ENCODE measurements at regions not wholly inside any gene's neighbourhood (a gene's known extent, or its start where the extent isn't known, plus 50 kb on each side); places are given as distances from the start of the nearest gene placed in this dataset.

GRCh38 chr14:66420251-66421006 is 65.7 kb upstream of the CCDC196 start:
- DNase-seq (ENCODE audit: low spot score) = no peak

GRCh38 chr14:66421990-66422946 is 63.9 kb upstream of the CCDC196 start:
- no peak for DNase-seq (ENCODE audit: low spot score)

DNA sequence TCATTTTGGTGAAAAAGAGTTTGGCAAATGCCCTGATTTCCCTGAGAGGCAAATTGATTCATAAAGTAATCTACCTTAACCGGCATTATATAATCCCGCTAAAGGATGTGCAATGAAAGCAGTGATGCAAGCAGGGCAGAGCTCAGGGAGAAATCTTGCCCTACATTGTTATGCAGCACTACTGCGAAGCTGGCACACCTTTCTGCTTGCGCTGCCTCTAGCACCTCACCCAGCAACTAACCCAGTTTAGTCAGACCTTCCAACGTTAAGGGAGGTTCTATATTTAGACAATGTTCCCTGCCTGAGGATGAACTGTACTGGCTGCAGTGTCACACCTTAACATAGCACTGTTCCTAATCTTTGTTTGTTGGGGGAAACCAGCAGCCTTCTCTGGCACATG is 60.8 kb upstream of the CCDC196 start:
- no peak for DNase-seq (ENCODE audit: low spot score)

GRCh38 chr14:66426451-66426850 is 59.7 kb upstream of the CCDC196 start:
- no peak for DNase-seq (ENCODE audit: low spot score)

- no peak for DNase-seq (ENCODE audit: low spot score)
Observed at GRCh38 chr14:66432334-66432733, 53.8 kb upstream of the CCDC196 start.

DNA sequence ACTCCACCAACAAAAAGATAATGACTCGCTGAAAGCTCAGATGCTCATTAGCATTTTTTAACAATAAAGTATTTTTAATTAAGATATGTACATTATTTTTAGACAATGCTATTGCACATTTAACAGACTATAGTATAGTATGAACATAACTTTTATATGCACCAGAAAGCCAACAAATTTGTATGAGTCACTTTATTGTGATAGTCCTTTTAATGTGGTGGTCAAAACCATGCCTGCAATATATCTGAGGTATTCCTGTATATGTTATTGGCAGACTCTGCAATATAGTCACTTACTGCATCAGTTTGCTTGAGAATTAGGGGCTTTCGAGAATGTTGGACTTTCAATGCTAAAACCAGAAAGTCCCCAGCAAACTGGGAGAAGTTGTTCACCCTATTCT is 51.7 kb upstream of the CCDC196 start:
- no peak for DNase-seq (ENCODE audit: low spot score)

DNA sequence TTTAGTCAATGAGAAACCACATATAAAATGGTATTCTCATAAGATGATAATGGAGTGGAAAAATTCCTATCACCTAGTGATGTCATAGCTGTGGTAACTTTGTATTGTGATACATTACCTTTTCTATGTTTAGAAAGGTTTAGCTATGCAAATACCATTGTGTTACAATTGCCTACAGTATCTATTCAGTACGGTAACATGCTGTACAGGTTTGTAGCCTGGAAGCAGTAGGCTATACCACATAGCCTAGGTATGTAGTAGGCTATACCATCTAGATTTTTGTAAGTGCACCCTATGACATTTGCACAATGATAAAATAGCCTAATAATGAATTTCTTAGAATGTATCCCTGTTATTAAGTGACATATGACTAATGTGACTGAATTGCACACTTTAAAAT is 50.5 kb upstream of the CCDC196 start:
- DNase-seq (ENCODE audit: low spot score) = no peak
